RWPE2 (cell line): ENCODE measurements at regions not wholly inside any gene's neighbourhood (a gene's known extent, or its start where the extent isn't known, plus 50 kb on each side); places are given as distances from the start of the nearest gene placed in this dataset.

Source experiments
- ATAC-seq: fragments of 200-7000 bp; cut with Tn5 transposase; 3 replicates; pipeline ENCODE4 v1.9.1; 2021; ENCODE audit warnings: low read depth
- DNase-seq: peaks from one replicate; pipeline ENCODE4 v3.0.0-alpha.2; 2020; ENCODE audit warnings: low spot score
- H3K27ac ChIP-seq: fragments of 450-650 bp; 2 replicates; pipeline ENCODE4 v1.5.1; 2017; ENCODE audit warnings: mild to moderate bottlenecking; ENCODE audit not compliant: poor library complexity, severe bottlenecking
- H3K27me3 ChIP-seq: fragments of 250-450 bp; sonication (Bioruptor Pico); 2 replicates; pipeline ENCODE4 v1.5.1; 2021; ENCODE audit warnings: mild to moderate bottlenecking, moderate library complexity; ENCODE audit not compliant: insufficient read depth, poor library complexity, severe bottlenecking
- H3K36me3 ChIP-seq: fragments of 250-450 bp; sonication (Bioruptor Pico); 2 replicates; pipeline ENCODE4 v1.5.1; 2020; ENCODE audit warnings: low read depth, mild to moderate bottlenecking, moderate library complexity
- H3K4me1 ChIP-seq: fragments of 250-450 bp; sonication (Bioruptor Pico); 2 replicates; pipeline ENCODE4 v1.5.1; 2021; ENCODE audit warnings: mild to moderate bottlenecking, moderate library complexity; ENCODE audit not compliant: insufficient read depth, poor library complexity, severe bottlenecking
- H3K4me3 ChIP-seq: fragments of 250-450 bp; sonication (Bioruptor Pico); 2 replicates; pipeline ENCODE4 v1.5.1; 2021; ENCODE audit warnings: mild to moderate bottlenecking, moderate library complexity; ENCODE audit not compliant: severe bottlenecking
- H3K9me3 ChIP-seq: fragments of 250-450 bp; sonication (Bioruptor Pico); 2 replicates; pipeline ENCODE4 v1.5.1; 2021; ENCODE audit warnings: mild to moderate bottlenecking, moderate library complexity; ENCODE audit not compliant: severe bottlenecking
- TF ChIP-seq, protein P1 (sequence below): fragments of 450-650 bp; IDR thresholded peaks from one replicate; pipeline ENCODE4 v1.5.1; 2017; ENCODE audit warnings: mild to moderate bottlenecking, moderate library complexity; ENCODE audit not compliant: poor library complexity, severe bottlenecking

GRCh38 chr1:71245246-71245645 is 164.4 kb upstream of the ZRANB2 start:
- no peak for DNase-seq
- no peak for ATAC-seq
- Histone ChIP-seq H3K27ac (no peak overlapping the region), H3K36me3 (no peaks in the 10 kb centered on the region), H3K4me3 (no peak overlapping the region), H3K27me3 (no peaks in the 10 kb centered on the region), H3K4me1 (no peaks in the 10 kb centered on the region), H3K9me3 (no peaks in the 10 kb centered on the region)
- TF ChIP-seq, protein P1, sequence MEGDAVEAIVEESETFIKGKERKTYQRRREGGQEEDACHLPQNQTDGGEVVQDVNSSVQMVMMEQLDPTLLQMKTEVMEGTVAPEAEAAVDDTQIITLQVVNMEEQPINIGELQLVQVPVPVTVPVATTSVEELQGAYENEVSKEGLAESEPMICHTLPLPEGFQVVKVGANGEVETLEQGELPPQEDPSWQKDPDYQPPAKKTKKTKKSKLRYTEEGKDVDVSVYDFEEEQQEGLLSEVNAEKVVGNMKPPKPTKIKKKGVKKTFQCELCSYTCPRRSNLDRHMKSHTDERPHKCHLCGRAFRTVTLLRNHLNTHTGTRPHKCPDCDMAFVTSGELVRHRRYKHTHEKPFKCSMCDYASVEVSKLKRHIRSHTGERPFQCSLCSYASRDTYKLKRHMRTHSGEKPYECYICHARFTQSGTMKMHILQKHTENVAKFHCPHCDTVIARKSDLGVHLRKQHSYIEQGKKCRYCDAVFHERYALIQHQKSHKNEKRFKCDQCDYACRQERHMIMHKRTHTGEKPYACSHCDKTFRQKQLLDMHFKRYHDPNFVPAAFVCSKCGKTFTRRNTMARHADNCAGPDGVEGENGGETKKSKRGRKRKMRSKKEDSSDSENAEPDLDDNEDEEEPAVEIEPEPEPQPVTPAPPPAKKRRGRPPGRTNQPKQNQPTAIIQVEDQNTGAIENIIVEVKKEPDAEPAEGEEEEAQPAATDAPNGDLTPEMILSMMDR, result no peak

- H3K36me3 ChIP-seq, result no peaks in the 10 kb centered on the region
- H3K27me3 ChIP-seq, result no peaks in the 10 kb centered on the region
- TF ChIP-seq, protein P1, result no peak
- H3K4me3 ChIP-seq, result no peak overlapping the region
- ATAC-seq (no peak), DNase-seq (no peak)
- H3K4me1 ChIP-seq, result no peaks in the 10 kb centered on the region
- no peak overlapping the region for H3K27ac ChIP-seq
- no peaks in the 10 kb centered on the region for H3K9me3 ChIP-seq
These were observed 161.4 kb upstream of the ZRANB2 start for GRCh38 chr1:71242239-71242638.

DNA sequence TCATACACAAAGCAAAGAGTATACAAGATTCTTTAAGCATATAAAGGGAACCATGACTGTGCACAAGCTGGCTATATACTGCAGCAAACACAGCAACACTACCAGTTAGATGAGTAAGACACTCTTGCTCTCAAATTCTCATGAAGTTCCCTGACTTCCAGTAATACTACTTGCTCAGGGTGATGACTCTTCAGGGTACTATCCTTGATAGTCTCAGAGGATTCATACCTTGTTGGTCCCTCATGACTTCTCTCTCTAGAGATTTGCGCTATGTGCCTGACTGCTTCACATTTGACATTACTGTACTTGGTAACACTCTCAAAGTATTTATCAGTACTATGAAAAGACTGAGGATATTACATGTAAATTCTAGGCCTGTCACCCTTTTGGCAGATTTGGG is 159.8 kb upstream of the ZRANB2 start:
- TF ChIP-seq, protein P1, result no peak
- H3K9me3 ChIP-seq, result no peaks in the 10 kb centered on the region
- no peaks in the 10 kb centered on the region for H3K36me3 ChIP-seq
- no peak overlapping the region for H3K27ac ChIP-seq
- H3K4me1 ChIP-seq, result no peaks in the 10 kb centered on the region
- no peaks in the 10 kb centered on the region for H3K27me3 ChIP-seq
- H3K4me3 ChIP-seq, result no peak overlapping the region
- DNase-seq, result no peak
- no peak for ATAC-seq

DNA sequence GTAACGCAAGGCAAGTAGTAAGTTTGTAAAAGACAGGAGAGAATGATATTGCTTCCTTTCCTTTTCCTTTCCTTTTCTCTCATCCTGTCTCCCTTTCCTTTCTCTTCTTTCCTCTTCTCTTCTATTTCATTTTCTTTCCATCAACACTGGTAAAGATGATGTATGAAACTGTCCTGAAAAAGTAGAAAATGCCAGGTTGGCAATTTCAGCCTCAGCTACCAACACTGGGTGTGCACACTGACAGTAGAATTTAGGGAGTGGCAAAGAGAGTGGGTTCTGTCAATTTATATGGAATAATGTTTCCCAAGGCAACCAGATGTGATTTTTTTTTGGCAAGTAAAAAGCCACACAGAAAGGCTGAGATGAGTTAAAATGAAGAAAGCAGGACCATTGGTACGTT is 155.7 kb upstream of the ZRANB2 start:
- H3K9me3 ChIP-seq, result no peaks in the 10 kb centered on the region
- no peaks in the 10 kb centered on the region for H3K4me1 ChIP-seq
- ATAC-seq (no peak), DNase-seq (no peak)
- no peak overlapping the region for H3K4me3 ChIP-seq
- no peaks in the 10 kb centered on the region for H3K36me3 ChIP-seq
- TF ChIP-seq, protein P1, result no peak
- no peak overlapping the region for H3K27ac ChIP-seq
- H3K27me3 ChIP-seq, result no peaks in the 10 kb centered on the region

- no peaks in the 10 kb centered on the region for H3K27me3 ChIP-seq
- H3K27ac ChIP-seq, result no peak overlapping the region
- H3K36me3 ChIP-seq, result no peaks in the 10 kb centered on the region
- ATAC-seq (no peak), DNase-seq (no peak)
- TF ChIP-seq, protein P1, result no peak
- H3K4me1 ChIP-seq, result no peaks in the 10 kb centered on the region
- H3K4me3 ChIP-seq, result no peak overlapping the region
- H3K9me3 ChIP-seq, result no peaks in the 10 kb centered on the region
These were observed 152.8 kb upstream of the ZRANB2 start for GRCh38 chr1:71233645-71234044.
